Adrenal gland (tissue), 9 donors: ENCODE measurements at regions not wholly inside any gene's neighbourhood (a gene's known extent, or its start where the extent isn't known, plus 50 kb on each side); places are given as distances from the start of the nearest gene placed in this dataset.
"Not testable (repeated sequence)": the region's sequence is repeated elsewhere in the genome, so short reads cannot be mapped to it uniquely, and the experiment has no call there.

Source experiments
- DNase-seq, 7 donors: peaks; one replicate each; pipeline ENCODE4 v3.0.0-alpha.2; 2019 to 2020
- H3K27ac ChIP-seq, 5 donors: fragments of 200-600 bp; sonication (generic) in 4 of 5; 1 replicate in 3 of 5; 2 replicates in 2 of 5; pipeline versions ENCODE4 v1.5.1 to v1.8.0; 2016 to 2020; ENCODE audit warnings: mild to moderate bottlenecking in 1 of 5
- H3K27me3 ChIP-seq: fragments of 200-600 bp; 2 replicates; pipeline ENCODE4 v1.8.0; 2021
- H3K36me3 ChIP-seq, 2 donors: fragments of 200-600 bp; replicated peaks in 1 of 2; 1 replicate in 1 of 2; 2 replicates in 1 of 2; pipeline versions ENCODE4 v1.5.1 to v1.8.0; 2018 to 2022
- H3K4me1 ChIP-seq, 2 donors: fragments of 200-600 bp; replicated peaks in 1 of 2; 1 replicate in 1 of 2; 2 replicates in 1 of 2; pipeline versions ENCODE4 v1.5.1 to v1.8.0; 2018 to 2021
- H3K4me3 ChIP-seq, 4 donors: fragments of 200-600 bp; sonication (generic) in 3 of 4; one replicate each; pipeline ENCODE4 v1.5.1; 2016 to 2018
- H3K9me3 ChIP-seq, 3 donors: fragments of 200-600 bp; sonication (generic) in 1 of 3; replicated peaks in 1 of 3; 1 replicate in 2 of 3; 2 replicates in 1 of 3; pipeline versions ENCODE4 v1.5.1 to v1.8.0; 2016 to 2021
- CTCF ChIP-seq, 6 experiments: fragments of 450-650 bp in 4 of 6; fragments of 200-600 bp in 2 of 6; sonication (generic) in 1 of 6; IDR thresholded peaks; 1 replicate in 5 of 6; 2 replicates in 1 of 6; pipeline versions ENCODE4 v1.5.1 to v1.8.0; 2016 to 2021; ENCODE audit warnings: antibody characterized with exemption in 6 of 6, mild to moderate bottlenecking in 2 of 6, moderate library complexity in 1 of 6
- POLR2A ChIP-seq, 2 donors: fragments of 450-650 bp; IDR thresholded peaks; one replicate each; pipeline ENCODE4 v1.6.1; 2017; ENCODE audit warnings: antibody characterized with exemption in 2 of 2, mild to moderate bottlenecking in 2 of 2, moderate library complexity in 1 of 2
- WGBS, 4 donors: extraction: QIAGEN DNeasy Blood & Tissue Kit in 2 of 4; methylation state at CpG; one replicate each; pipeline versions ENCODE4 v1.1.5 to v1.1.7; 2013 to 2017; 5-methylcytosine and 5-hydroxymethylcytosine counted together
- intact Hi-C, 2 donors: fragments of 100-400 bp; cut with DNase I; formaldehyde crosslinking; loops; one replicate each; pipeline versions ENCODE4 v1.14.1 to v1.15.0; 2022 to 2023
- donor health status: healthy with polysubstance abuse.
- donor health status: Bipolar disorder and iron deficiency.
- donor health status: DM: yes; HTN: yes; CAD: no.
- donor health status: DM: no; HTN: no; CAD: no.
- donor health status: DM: no; HTN: no; CAD: no.

GRCh38 chr17:14427900-14428647 is 127.2 kb downstream of the HS3ST3B1 start:
- no peaks in the 10 kb centered on the region for H3K9me3 ChIP-seq
- no peak overlapping the region for H3K4me3 ChIP-seq
- H3K4me1 ChIP-seq = no peaks in the 10 kb centered on the region
- H3K36me3 ChIP-seq = no peaks in the 10 kb centered on the region
- intact Hi-C loops = no loop called here
- DNase-seq = no peak
- no peaks in the 10 kb centered on the region for H3K27me3 ChIP-seq
- TF ChIP-seq CTCF (IDR thresholded peaks at IDR 0.05) = no peak
- no peak for TF ChIP-seq POLR2A (IDR thresholded peaks at IDR 0.05)
- WGBS, 4 donors = 43 to 56% (median 49%) methylated on average over 14 of the region's 14 CpGs
- H3K27ac ChIP-seq = no peak overlapping the region

GRCh38 chr17:14423156-14423555 is 122.3 kb downstream of the HS3ST3B1 start:
- H3K4me1 ChIP-seq, H3K9me3 ChIP-seq, H3K27ac ChIP-seq, intact Hi-C loops, H3K4me3 ChIP-seq, H3K27me3 ChIP-seq, DNase-seq, H3K36me3 ChIP-seq: not testable (repeated sequence)
- 80 to 86% (median 82%) methylated on average over 8 of the region's 8 CpGs for WGBS, 4 donors

DNA sequence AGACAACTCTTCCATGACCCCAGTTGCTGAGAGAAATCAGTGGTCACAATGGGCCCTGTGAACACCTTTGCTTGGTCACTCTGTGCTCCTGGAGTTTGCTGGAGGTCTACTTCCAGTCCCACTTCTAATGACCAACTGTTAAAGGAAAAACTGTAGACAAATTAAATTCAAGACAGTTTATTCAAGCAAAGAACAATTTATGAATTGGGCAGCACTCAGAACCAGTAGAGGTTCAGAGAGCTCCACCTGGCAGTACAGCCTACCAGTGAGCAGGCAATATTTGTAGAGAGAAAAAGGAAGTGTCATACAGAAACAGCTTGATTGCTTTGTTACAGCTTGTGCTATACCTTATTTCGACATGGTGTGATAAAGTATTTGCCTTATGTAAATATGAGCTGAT is 116.5 kb downstream of the HS3ST3B1 start:
- Histone ChIP-seq H3K4me1 (no peaks in the 10 kb centered on the region), H3K4me3 (no peak overlapping the region), H3K9me3 (no peaks in the 10 kb centered on the region), H3K36me3 (no peaks in the 10 kb centered on the region), H3K27ac (no peak overlapping the region), H3K27me3 (no peaks in the 10 kb centered on the region)
- DNase-seq = no peak
- 76 to 86% (median 81%) methylated on average over 1 of the region's 1 CpG for WGBS, 4 donors
- intact Hi-C loops = no loop called here
- TF ChIP-seq CTCF (IDR thresholded peaks at IDR 0.05) = no peak
- TF ChIP-seq POLR2A (IDR thresholded peaks at IDR 0.05) = no peak

GRCh38 chr17:14409292-14409691 is 108.4 kb downstream of the HS3ST3B1 start:
- WGBS, 4 donors = 0 to 71% (median 61%) methylated on average over 1 of the region's 1 CpG
- TF ChIP-seq POLR2A (IDR thresholded peaks at IDR 0.05) = no peak
- no peak for TF ChIP-seq CTCF (IDR thresholded peaks at IDR 0.05)
- H3K27me3 ChIP-seq = no peaks in the 10 kb centered on the region

DNA sequence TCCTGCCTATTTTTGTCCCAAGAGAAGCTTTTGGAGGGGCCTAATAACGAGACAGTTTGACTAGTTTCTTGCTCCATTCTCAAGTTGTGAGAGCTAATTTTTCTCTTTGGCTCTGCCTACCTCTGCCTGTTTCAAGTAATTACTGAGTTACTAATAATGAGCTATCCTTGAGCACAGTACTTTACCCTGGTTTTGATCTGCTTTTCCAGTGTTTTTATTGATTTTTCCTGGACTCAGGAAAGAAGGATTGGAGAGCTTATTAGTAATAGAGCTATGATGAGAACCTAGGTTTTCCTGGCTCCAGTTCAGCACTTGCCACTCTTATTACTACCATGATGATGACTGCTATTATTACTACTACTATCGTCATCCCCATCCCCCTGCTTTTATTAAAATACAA is 106.7 kb downstream of the HS3ST3B1 start:
- no peak overlapping the region for H3K27ac ChIP-seq
- WGBS, 4 donors = 65 to 71% (median 67%) methylated on average over 2 of the region's 2 CpGs
- intact Hi-C loops = no loop called here
- no peak overlapping the region for H3K4me3 ChIP-seq
- no peaks in the 10 kb centered on the region for H3K27me3 ChIP-seq
- no peaks in the 10 kb centered on the region for H3K9me3 ChIP-seq
- no peaks in the 10 kb centered on the region for H3K4me1 ChIP-seq
- no peak for TF ChIP-seq CTCF (IDR thresholded peaks at IDR 0.05)
- TF ChIP-seq POLR2A (IDR thresholded peaks at IDR 0.05) = no peak
- H3K36me3 ChIP-seq = no peaks in the 10 kb centered on the region
- no peak for DNase-seq

More at GRCh38 chr17:14409292-14409691, 108.4 kb downstream of the HS3ST3B1 start:
- H3K27ac ChIP-seq = no peak overlapping the region
- no peaks in the 10 kb centered on the region for H3K4me1 ChIP-seq
- no peak for DNase-seq
- no peak overlapping the region for H3K4me3 ChIP-seq
- H3K9me3 ChIP-seq = no peaks in the 10 kb centered on the region
- intact Hi-C loops = no loop called here
- H3K36me3 ChIP-seq = no peaks in the 10 kb centered on the region
